K562 (cell line): ENCODE measurements at regions not wholly inside any gene's neighbourhood (a gene's known extent, or its start where the extent isn't known, plus 50 kb on each side); places are given as distances from the start of the nearest gene placed in this dataset.

ENCODE experiments used
- ATAC-seq: fragments of 200-7000 bp; cut with Tn5 transposase; 3 replicates; pipeline ENCODE4 v1.9.1; 2020; ENCODE audit warnings: moderate library complexity
- BruUV-seq: library from RNA; stranded (reverse); fragments of 400-500 nt; replicated peaks from 2 replicates; lab custom pipeline; 2021; lab: Mats Ljungman, UMichigan
- CTCF ChIA-PET: fragments of 300-600 bp; formaldehyde crosslinking; extraction: SDS; loops from one replicate; lab custom pipeline; 2021; ENCODE audit warnings: low intra/inter-chr PET ratio; lab: Yijun Ruan, JAX
- POLR2A ChIA-PET: fragments of 300-600, 350-650 bp; sonication (Branson Sonifier 250); formaldehyde crosslinking; extraction: SDS; loops from one replicate; lab custom pipeline; 2021; ENCODE audit warnings: antibody characterized with exemption, inconsistent platforms; lab: Yijun Ruan, JAX
- DNase-seq, 4 experiments: peaks; one replicate each; pipeline versions ENCODE4 v3.0.0 to v3.0.0-alpha.2; 2011 to 2018; ENCODE audit warnings: low spot score in 3 of 4, mixed read lengths in 3 of 4; ENCODE audit errors: extremely low read depth in 1 of 4
- FAIRE-seq: peaks from 2 replicates; lab custom pipeline; 2011; peaks lifted over from hg19 to GRCh38; lab: Jason Lieb, UNC
- H2AFZ ChIP-seq: 2 replicates; pipeline ENCODE4 v1.6.0; 2011; ENCODE audit warnings: low read depth, low read length, control low read depth, inconsistent platforms
- H3K27ac ChIP-seq: fragments of 200-600 bp; 3 replicates; pipeline ENCODE4 v1.8.0; 2011; ENCODE audit warnings: low read depth, mild to moderate bottlenecking, control low read depth, inconsistent platforms, low read length, moderate library complexity, mixed read lengths; ENCODE audit errors: extremely low read depth
- H3K27me3 ChIP-seq, 2 experiments: fragments of 300-600 bp in 1 of 2; 2 replicates in 1 of 2; 3 replicates in 1 of 2; pipeline versions ENCODE4 v1.6.0 to v1.8.0; 2011; ENCODE audit warnings: inconsistent platforms in 2 of 2, low read length in 2 of 2, mild to moderate bottlenecking in 1 of 2, mixed read lengths in 1 of 2, moderate library complexity in 1 of 2; ENCODE audit not compliant: control insufficient read depth in 2 of 2, insufficient read depth in 2 of 2
- H3K36me3 ChIP-seq: fragments of 300-600 bp; 3 replicates; pipeline ENCODE4 v1.8.0; 2011; ENCODE audit warnings: mild to moderate bottlenecking, low read length, inconsistent platforms; ENCODE audit not compliant: control insufficient read depth, insufficient read depth
- H3K4me1 ChIP-seq, 2 experiments: fragments of 200-600 bp in 1 of 2; replicated peaks in 1 of 2; 2 replicates in 1 of 2; 3 replicates in 1 of 2; pipeline versions ENCODE4 v1.5.1 to v1.8.0; 2011; ENCODE audit warnings: inconsistent platforms in 2 of 2, low read length in 2 of 2, mild to moderate bottlenecking in 1 of 2, mixed read lengths in 1 of 2, moderate library complexity in 1 of 2; ENCODE audit not compliant: control insufficient read depth in 2 of 2, insufficient read depth in 2 of 2
- H3K4me2 ChIP-seq: 2 replicates; pipeline ENCODE4 v1.6.1; 2011; ENCODE audit warnings: low read length, control low read depth, inconsistent platforms, mixed read lengths; ENCODE audit not compliant: insufficient read depth
- H3K4me3 ChIP-seq: fragments of 200-600 bp; sonication (generic), shearing (Covaris generic); 2 replicates; pipeline ENCODE4 v1.5.1; 2016; ENCODE audit warnings: control low read depth, inconsistent platforms
- H3K79me2 ChIP-seq: fragments of 200-600 bp; 3 replicates; pipeline ENCODE4 v1.8.0; 2011; ENCODE audit warnings: low read length, inconsistent platforms; ENCODE audit not compliant: control insufficient read depth, insufficient read depth
- H3K9ac ChIP-seq, 2 experiments: 2 replicates each; pipeline versions ENCODE4 v1.6.0 to v1.6.1; 2011; ENCODE audit warnings: low read depth in 2 of 2, low read length in 2 of 2, control low read depth in 1 of 2, inconsistent platforms in 1 of 2, mild to moderate bottlenecking in 1 of 2, mixed read lengths in 1 of 2; ENCODE audit not compliant: insufficient read depth in 1 of 2
- H3K9me1 ChIP-seq: one replicate; pipeline ENCODE4 v1.6.0; 2011; ENCODE audit warnings: inconsistent platforms, mild to moderate bottlenecking, low read length, moderate library complexity; ENCODE audit not compliant: control insufficient read depth, insufficient read depth
- H3K9me3 ChIP-seq: replicated peaks from 2 replicates; pipeline ENCODE4 v1.5.1; 2011; ENCODE audit warnings: low read depth, low read length, inconsistent platforms; ENCODE audit not compliant: control insufficient read depth, insufficient read depth
- H4K20me1 ChIP-seq: replicated peaks from 2 replicates; pipeline ENCODE4 v1.6.1; 2011; ENCODE audit warnings: low read length, inconsistent platforms, mixed read lengths; ENCODE audit not compliant: control insufficient read depth, insufficient read depth
- BCOR ChIP-seq: fragments of 450-650 bp; IDR thresholded peaks from 2 replicates; pipeline ENCODE4 v1.6.1; 2016
- CCNT2 ChIP-seq: IDR thresholded peaks from 2 replicates; pipeline ENCODE4 v1.6.1; 2011; ENCODE audit warnings: borderline replicate concordance, low read depth, mild to moderate bottlenecking, moderate library complexity, mixed read lengths, low read length; ENCODE audit not compliant: insufficient read length; ENCODE audit errors: extremely low read depth
- HOXB6 ChIP-seq: fragments of 250-450 bp; sonication (Bioruptor Pico); IDR thresholded peaks from 2 replicates; pipeline ENCODE4 v1.5.1; 2022; ENCODE audit warnings: mild to moderate bottlenecking, borderline replicate concordance
- LCOR ChIP-seq: sonication (generic); formaldehyde crosslinking; IDR thresholded peaks from 2 replicates; pipeline ENCODE4 v1.8.0; 2022; ENCODE audit warnings: mild to moderate bottlenecking, missing genetic modification reagents
- MLLT1 ChIP-seq, 2 experiments: fragments of 450-650 bp; IDR thresholded peaks; 2 replicates each; pipeline ENCODE4 v1.6.1; 2016
- MXD1 ChIP-seq: fragments of 250-450 bp; sonication (Bioruptor Pico); IDR thresholded peaks from 2 replicates; pipeline ENCODE4 v1.8.0; 2021; ENCODE audit warnings: borderline replicate concordance, mild to moderate bottlenecking, moderate library complexity; ENCODE audit not compliant: poor library complexity, severe bottlenecking
- PREB ChIP-seq: sonication (generic); formaldehyde crosslinking; IDR thresholded peaks from 2 replicates; pipeline ENCODE4 v1.8.1; 2023; ENCODE audit warnings: mild to moderate bottlenecking, missing genetic modification reagents
- SIN3B ChIP-seq: fragments of 450-650 bp; IDR thresholded peaks from 2 replicates; pipeline ENCODE4 v1.6.1; 2017; ENCODE audit warnings: low read depth, mild to moderate bottlenecking, moderate library complexity
- SMAD3 ChIP-seq: fragments of 450-650 bp; formaldehyde crosslinking; conservative IDR thresholded peaks from 2 replicates; pipeline ENCODE4 v1.4.0; 2020; ENCODE audit warnings: mild to moderate bottlenecking
- SMARCA4 ChIP-seq: fragments of 450-650 bp; IDR thresholded peaks from 2 replicates; pipeline ENCODE4 v1.6.1; 2016
- TOE1 ChIP-seq, 2 experiments: fragments of 450-650 bp in 1 of 2; sonication (generic) in 1 of 2; formaldehyde crosslinking in 1 of 2; IDR thresholded peaks; 2 replicates each; pipeline versions ENCODE4 v1.7.1 to v1.8.0; 2016 to 2022; ENCODE audit warnings: borderline replicate concordance in 2 of 2, mild to moderate bottlenecking in 2 of 2, antibody characterized with exemption in 1 of 2, inconsistent platforms in 1 of 2, low read depth in 1 of 2, missing genetic modification reagents in 1 of 2, moderate library complexity in 1 of 2
- U2AF1 ChIP-seq: fragments of 200-400 bp; formaldehyde crosslinking; optimal IDR thresholded peaks from 2 replicates; pipeline ENCODE3; 2017; ENCODE audit warnings: mild to moderate bottlenecking, low read depth, low read length, moderate library complexity
- USF1 ChIP-seq: sonication (generic); formaldehyde crosslinking; IDR thresholded peaks from 2 replicates; pipeline ENCODE4 v1.9.0; 2022; ENCODE audit warnings: mild to moderate bottlenecking, missing genetic modification reagents
- ZNF436 ChIP-seq: fragments of 250-450, 450-650 bp; sonication (Bioruptor Pico); formaldehyde crosslinking; IDR thresholded peaks from 2 replicates; pipeline ENCODE4 v1.7.0; 2020; ENCODE audit warnings: mild to moderate bottlenecking
- ZZZ3 ChIP-seq: fragments of 450-650 bp; IDR thresholded peaks from 2 replicates; pipeline ENCODE4 v1.6.1; 2016; ENCODE audit warnings: antibody characterized with exemption, mild to moderate bottlenecking, moderate library complexity
- WGBS: fragments of 100-300 bp; shearing (Covaris generic); methylation state at CpG from one replicate; pipeline ENCODE4 v1.1.6; 2016; ENCODE audit warnings: low coverage, mixed read lengths; ENCODE audit not compliant: insufficient coverage; ENCODE audit errors: missing lambda C conversion rate; 5-methylcytosine and 5-hydroxymethylcytosine counted together
- in situ Hi-C: fragments of 300-500 bp; cut with MboI; formaldehyde crosslinking; loops from 4 replicates; pipeline ENCODE4 v1.15.0; 2018; ENCODE audit warnings: inconsistent platforms, mixed read lengths
- intact Hi-C: fragments of 100-400 bp; cut with micrococcal nuclease; formaldehyde crosslinking; loops from 2 replicates; pipeline ENCODE4 v1.14.2; 2022

GRCh38 chr2:3902131-3902530 lies 198.8 kb downstream of the DCDC2C start:
- Histone ChIP-seq H3K36me3 (no peaks in the 10 kb centered on the region), H3K9me1 (no peaks in the 10 kb centered on the region), H3K4me3 (no peak overlapping the region), H3K4me1 (no peaks in the 10 kb centered on the region), H3K9me3 (no peaks in the 10 kb centered on the region), H3K79me2 (no peaks in the 10 kb centered on the region), H4K20me1 (no peaks in the 10 kb centered on the region), H3K27ac (no peak overlapping the region), H3K27me3 (no peaks in the 10 kb centered on the region), H2AFZ (no peak overlapping the region), H3K9ac (no peak overlapping the region), H3K4me2 (no peak overlapping the region)
- DNase-seq (no peak), ATAC-seq (no peak), FAIRE-seq (no peak)
- in situ Hi-C loops: no loop called here
- intact Hi-C loops: no loop called here
- BruUV-seq: no TSS peak
- WGBS: 1% methylated on average over 8 of the region's 8 CpGs
- POLR2A ChIA-PET: no interaction called here
- CTCF ChIA-PET: no interaction called here
- TF ChIP-seq HOXB6 (CRISPR knock-in tag) (no peak), U2AF1 (no peak), SMAD3 (CRISPR knock-in tag) (no peak), BCOR (no peak), LCOR (CRISPR knock-in tag) (no peak), MXD1 (CRISPR knock-in tag) (no peak), ZNF436 (no peak), USF1 (CRISPR knock-in tag) (no peak), TOE1 (IDR thresholded peaks at IDR 0.05; ENCODE audit: borderline replicate concordance) (no peak), TOE1 (CRISPR knock-in tag; IDR thresholded peaks at IDR 0.05; ENCODE audit: borderline replicate concordance, low read depth) (no peak), SMARCA4 (no peak), CCNT2 (no peak), MLLT1 (IDR thresholded peaks at IDR 0.05) (no peak), ZZZ3 (no peak), PREB (CRISPR knock-in tag) (no peak), SIN3B (no peak)
